Hepatocyte (in vitro differentiated cells): ENCODE measurements at regions not wholly inside any gene's neighbourhood (a gene's known extent, or its start where the extent isn't known, plus 50 kb on each side); places are given as distances from the start of the nearest gene placed in this dataset.

ENCODE experiments used
- DNase-seq: peaks from one replicate; pipeline ENCODE4 v3.0.0-alpha.2; 2016; ENCODE audit warnings: low spot score
- H2AFZ ChIP-seq: fragments of 200-600 bp; sonication (generic); 2 replicates; pipeline ENCODE4 v1.6.0; 2016; ENCODE audit warnings: antibody characterized with exemption, mild to moderate bottlenecking
- H3K27ac ChIP-seq: fragments of 200-600 bp; sonication (generic); 2 replicates; pipeline ENCODE4 v1.5.1; 2016; ENCODE audit warnings: mild to moderate bottlenecking
- H3K27me3 ChIP-seq: fragments of 200-600 bp; sonication (generic); 2 replicates; pipeline ENCODE4 v1.6.1; 2016
- H3K36me3 ChIP-seq: fragments of 200-600 bp; sonication (generic); replicated peaks from 2 replicates; pipeline ENCODE4 v1.5.1; 2016; ENCODE audit warnings: low read depth; ENCODE audit not compliant: insufficient read depth
- H3K4me1 ChIP-seq: fragments of 200-600 bp; sonication (generic); 2 replicates; pipeline ENCODE4 v1.5.1; 2016; ENCODE audit warnings: mild to moderate bottlenecking, moderate library complexity; ENCODE audit not compliant: insufficient read depth
- H3K4me2 ChIP-seq: fragments of 200-600 bp; sonication (generic); 2 replicates; pipeline ENCODE4 v1.6.0; 2016
- H3K4me3 ChIP-seq: fragments of 200-600 bp; sonication (generic); 2 replicates; pipeline ENCODE4 v1.5.1; 2016; ENCODE audit warnings: mild to moderate bottlenecking
- H3K79me2 ChIP-seq: fragments of 200-600 bp; sonication (generic); 2 replicates; pipeline ENCODE4 v1.6.0; 2017; ENCODE audit warnings: mild to moderate bottlenecking
- H3K9me2 ChIP-seq: fragments of 200-600 bp; sonication (generic); replicated peaks from 2 replicates; pipeline ENCODE4 v1.6.0; 2017; ENCODE audit warnings: mild to moderate bottlenecking; ENCODE audit not compliant: insufficient read depth
- H3K9me3 ChIP-seq: fragments of 200-600 bp; sonication (generic); 2 replicates; pipeline ENCODE4 v1.5.1; 2016; ENCODE audit warnings: low read depth, mild to moderate bottlenecking
- H4K20me1 ChIP-seq: fragments of 200-600 bp; sonication (generic); 2 replicates; pipeline ENCODE4 v1.6.0; 2016; ENCODE audit warnings: mild to moderate bottlenecking; ENCODE audit not compliant: insufficient read depth, poor library complexity, severe bottlenecking
- CTCF ChIP-seq: fragments of 200-600 bp; sonication (generic); IDR thresholded peaks from 2 replicates; pipeline ENCODE4 v1.5.1; 2016; ENCODE audit warnings: antibody characterized with exemption, mild to moderate bottlenecking; ENCODE audit not compliant: poor library complexity
- EZH2 ChIP-seq: fragments of 200-600 bp; sonication (generic); IDR thresholded peaks from 2 replicates; pipeline ENCODE4 v1.6.1; 2016; ENCODE audit warnings: antibody characterized with exemption, mild to moderate bottlenecking, borderline replicate concordance
- EZH2phosphoT487 ChIP-seq: fragments of 200-600 bp; sonication (generic); IDR thresholded peaks from one replicate; pipeline ENCODE4 v1.6.1; 2018; ENCODE audit warnings: antibody characterized with exemption, mild to moderate bottlenecking, low read depth, moderate library complexity; ENCODE audit not compliant: unreplicated experiment, severe bottlenecking
- WGBS: methylation state at CpG from one replicate; pipeline ENCODE4 v1.1.6; 2016; ENCODE audit warnings: low lambda C conversion rate; ENCODE audit errors: missing lambda C conversion rate; 5-methylcytosine and 5-hydroxymethylcytosine counted together

GRCh38 chr1:96090134-96090533, 631.5 kb upstream of the PTBP2 start:
- Histone ChIP-seq H3K36me3 (no peaks in the 10 kb centered on the region), H3K27me3 (no peaks in the 10 kb centered on the region), H3K4me1 (no peaks in the 10 kb centered on the region), H3K4me3 (no peak overlapping the region), H3K9me3 (no peaks in the 10 kb centered on the region), H3K27ac (no peak overlapping the region), H2AFZ (no peak overlapping the region), H3K79me2 (no peaks in the 10 kb centered on the region), H4K20me1 (no peaks in the 10 kb centered on the region), H3K9me2 (no peaks in the 10 kb centered on the region), H3K4me2 (no peak overlapping the region)
- 55% methylated on average over 4 of the region's 4 CpGs for WGBS
- TF ChIP-seq EZH2: no peak
- no peak for TF ChIP-seq CTCF
- TF ChIP-seq EZH2phosphoT487: no peak
- no peak for DNase-seq

DNA sequence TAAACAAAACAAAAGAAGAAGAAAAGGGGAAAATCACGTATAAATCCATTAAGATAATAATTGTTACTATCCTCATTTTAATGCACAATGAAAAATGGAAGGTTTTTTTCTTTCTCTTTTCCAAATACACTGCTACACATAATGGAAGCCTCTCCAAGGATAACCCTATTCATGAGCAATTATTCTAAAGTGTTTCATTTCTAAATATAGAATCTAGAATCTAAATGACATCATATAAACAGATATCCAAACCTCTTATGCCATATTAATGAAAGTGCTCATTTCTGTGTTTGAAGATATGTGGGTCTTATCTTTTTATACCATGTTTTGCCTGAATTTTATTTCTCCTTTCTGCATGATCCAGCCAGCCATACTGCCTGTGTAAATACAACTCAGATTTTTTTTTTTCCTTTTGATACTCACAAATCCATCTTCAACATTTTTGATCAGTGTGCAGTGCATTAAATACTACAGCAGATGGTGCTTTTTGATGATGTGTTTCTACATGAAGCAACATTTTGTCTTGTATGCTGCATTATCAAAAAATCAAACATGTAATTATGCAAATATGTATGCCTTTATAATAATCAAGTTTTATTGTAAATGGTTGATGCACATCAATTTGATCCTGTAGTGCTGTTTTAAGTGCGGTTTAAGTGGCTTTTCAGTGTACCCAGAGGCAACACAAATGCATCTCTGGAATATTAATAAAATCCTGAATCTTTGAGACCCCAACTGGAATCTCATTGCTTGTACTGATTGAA, 625.6 kb upstream of the PTBP2 start:
- Histone ChIP-seq H3K4me3 (no peak overlapping the region), H3K27ac (no peak overlapping the region), H3K4me1 (no peaks in the 10 kb centered on the region), H3K79me2 (no peaks in the 10 kb centered on the region), H2AFZ (no peak overlapping the region), H3K36me3 (no peaks in the 10 kb centered on the region), H3K27me3 (no peaks in the 10 kb centered on the region), H3K9me3 (no peaks in the 10 kb centered on the region), H3K9me2 (no peaks in the 10 kb centered on the region), H4K20me1 (no peaks in the 10 kb centered on the region), H3K4me2 (no peak overlapping the region)
- TF ChIP-seq EZH2 (no peak), EZH2phosphoT487 (no peak), CTCF (no peak)
- DNase-seq: no peak
- WGBS: 93% methylated on average over 2 of the region's 2 CpGs

- H3K27me3 ChIP-seq: no peaks in the 10 kb centered on the region
- no peak overlapping the region for H2AFZ ChIP-seq
- no peaks in the 10 kb centered on the region for H3K36me3 ChIP-seq
- no peaks in the 10 kb centered on the region for H3K4me1 ChIP-seq
- H3K4me2 ChIP-seq: no peak overlapping the region
- TF ChIP-seq EZH2: no peak
- TF ChIP-seq CTCF: no peak
- TF ChIP-seq EZH2phosphoT487: no peak
- DNase-seq: no peak
- no peaks in the 10 kb centered on the region for H3K9me2 ChIP-seq
- H3K79me2 ChIP-seq: no peaks in the 10 kb centered on the region
- no peak overlapping the region for H3K4me3 ChIP-seq
- H3K27ac ChIP-seq: no peak overlapping the region
- no peaks in the 10 kb centered on the region for H4K20me1 ChIP-seq
- H3K9me3 ChIP-seq: no peaks in the 10 kb centered on the region
- 80% methylated on average over 5 of the region's 5 CpGs for WGBS
Observed at GRCh38 chr1:96096613-96097321, 624.8 kb upstream of the PTBP2 start.
